Endothelial cell of umbilical vein (primary cell): ENCODE measurements at regions not wholly inside any gene's neighbourhood (a gene's known extent, or its start where the extent isn't known, plus 50 kb on each side); places are given as distances from the start of the nearest gene placed in this dataset.

Experiments
- BruUV-seq: library from RNA; stranded (reverse); fragments of 400-500 nt; replicated peaks from 2 replicates; lab custom pipeline; 2021; lab: Mats Ljungman, UMichigan
- CTCF ChIA-PET: fragments of 300-600, 350-600 bp; sonication (Branson Sonifier 250); formaldehyde crosslinking; loops from one replicate; lab custom pipeline; 2021; ENCODE audit warnings: antibody characterized with exemption, inconsistent platforms; lab: Charles Lee
- POLR2A ChIA-PET: fragments of 300-600, 350-600 bp; sonication (Branson Sonifier 250); formaldehyde crosslinking; loops from one replicate; lab custom pipeline; 2021; ENCODE audit warnings: antibody characterized with exemption, inconsistent platforms; lab: Charles Lee
- DNase-seq: peaks from one replicate; pipeline ENCODE4 v3.0.0-alpha.2; 2011; ENCODE audit warnings: low read depth, low spot score
- FAIRE-seq: peaks from 2 replicates; lab custom pipeline; 2011; peaks lifted over from hg19 to GRCh38; lab: Jason Lieb, UNC
- H2AFZ ChIP-seq: 2 replicates; pipeline ENCODE4 v1.6.0; 2012; ENCODE audit warnings: low read depth, low read length, control low read depth, inconsistent platforms
- H3K27ac ChIP-seq: 2 replicates; pipeline ENCODE4 v1.5.1; 2011; ENCODE audit warnings: low read depth, mild to moderate bottlenecking, control low read depth, low read length, moderate library complexity; ENCODE audit not compliant: insufficient read depth
- H3K27me3 ChIP-seq, 2 experiments: 2 replicates each; pipeline versions ENCODE4 v1.6.0 to v1.6.1; 2011; ENCODE audit warnings: low read length in 2 of 2, mixed read lengths in 1 of 2; ENCODE audit not compliant: control insufficient read depth in 2 of 2, insufficient read depth in 2 of 2
- H3K36me3 ChIP-seq, 2 experiments: 2 replicates in 1 of 2; 3 replicates in 1 of 2; pipeline ENCODE4 v1.5.1; 2011; ENCODE audit warnings: low read length in 2 of 2, mild to moderate bottlenecking in 1 of 2, moderate library complexity in 1 of 2; ENCODE audit not compliant: control insufficient read depth in 2 of 2, insufficient read depth in 2 of 2; ENCODE audit errors: extremely low read depth in 1 of 2
- H3K4me1 ChIP-seq: 3 replicates; pipeline ENCODE4 v1.5.1; 2011; ENCODE audit warnings: mild to moderate bottlenecking, low read length; ENCODE audit not compliant: control insufficient read depth, insufficient read depth; ENCODE audit errors: extremely low read depth
- H3K4me2 ChIP-seq: 2 replicates; pipeline ENCODE4 v1.6.1; 2011; ENCODE audit warnings: low read length, control low read depth, mixed read lengths; ENCODE audit not compliant: insufficient read depth
- H3K4me3 ChIP-seq, 3 experiments: fragments of 200-600 bp in 1 of 3; sonication (generic), shearing (Covaris generic) in 1 of 3; replicated peaks in 1 of 3; 2 replicates each; pipeline ENCODE4 v1.5.1; 2011 to 2016; ENCODE audit warnings: control low read depth in 3 of 3, low read length in 3 of 3, mild to moderate bottlenecking in 2 of 3, inconsistent platforms in 1 of 3, low read depth in 1 of 3, moderate library complexity in 1 of 3; ENCODE audit not compliant: insufficient read depth in 1 of 3
- H3K79me2 ChIP-seq: 2 replicates; pipeline ENCODE4 v1.6.0; 2012; ENCODE audit warnings: low read length, inconsistent platforms; ENCODE audit not compliant: control insufficient read depth, insufficient read depth
- H3K9ac ChIP-seq: replicated peaks from 2 replicates; pipeline ENCODE3; 2011; ENCODE audit warnings: low read length, control low read depth; ENCODE audit not compliant: insufficient read depth; ENCODE audit errors: extremely low read depth
- H3K9me1 ChIP-seq: replicated peaks from 3 replicates; pipeline ENCODE4 v1.6.0; 2011; ENCODE audit warnings: mild to moderate bottlenecking, low read length; ENCODE audit not compliant: control insufficient read depth, insufficient read depth; ENCODE audit errors: extremely low read depth
- H3K9me3 ChIP-seq: replicated peaks from 2 replicates; pipeline ENCODE4 v1.5.1; 2012; ENCODE audit warnings: low read length, inconsistent platforms; ENCODE audit not compliant: control insufficient read depth, insufficient read depth
- H4K20me1 ChIP-seq: replicated peaks from 2 replicates; pipeline ENCODE3; 2011; ENCODE audit warnings: mild to moderate bottlenecking, low read length; ENCODE audit not compliant: control insufficient read depth, insufficient read depth; ENCODE audit errors: extremely low read depth
- CTCF ChIP-seq, 2 donors: IDR thresholded peaks; 1 replicate in 1 of 2; 2 replicates in 1 of 2; pipeline ENCODE4 v1.5.1; 2011; ENCODE audit warnings: low read length in 2 of 2, mild to moderate bottlenecking in 2 of 2, moderate library complexity in 2 of 2, control low read depth in 1 of 2, inconsistent platforms in 1 of 2, low read depth in 1 of 2; ENCODE audit not compliant: insufficient read depth in 1 of 2; ENCODE audit errors: extremely low read depth in 1 of 2
- EZH2 ChIP-seq: IDR thresholded peaks from 2 replicates; pipeline ENCODE4 v1.6.1; 2012; ENCODE audit warnings: borderline replicate concordance, low read depth, mild to moderate bottlenecking, moderate library complexity, low read length, inconsistent platforms; ENCODE audit not compliant: severe bottlenecking
- JUN ChIP-seq: IDR thresholded peaks from 2 replicates; pipeline ENCODE4 v1.6.1; 2011; ENCODE audit warnings: borderline replicate concordance, low read depth; ENCODE audit not compliant: insufficient read length, insufficient read depth
- MAX ChIP-seq: IDR thresholded peaks from 2 replicates; pipeline ENCODE4 v1.6.1; 2011; ENCODE audit not compliant: insufficient read depth, insufficient read length
- POLR2A ChIP-seq: IDR thresholded peaks from 2 replicates; pipeline ENCODE4 v1.6.1; 2012; ENCODE audit warnings: low read depth, mild to moderate bottlenecking, control low read depth, low read length
- dilution Hi-C: fragments of 300-500 bp; cut with MboI; formaldehyde crosslinking; loops from one replicate; pipeline ENCODE4 v1.15.0; 2019; ENCODE audit warnings: low sequenced_read_pairs; ENCODE audit not compliant: extremely low pct_ligation_motif_present
- intact Hi-C: fragments of 100-400 bp; cut with micrococcal nuclease; formaldehyde crosslinking; loops from one replicate; pipeline ENCODE4 v1.10.0; 2022

GRCh38 chr6:88377976-88378568 lies 211.9 kb upstream of the CNR1 start:
- H4K20me1 ChIP-seq: no peaks in the 10 kb centered on the region
- no peak for DNase-seq
- no peaks in the 10 kb centered on the region for H3K79me2 ChIP-seq
- CTCF ChIA-PET: no interaction called here
- no peak overlapping the region for H3K4me2 ChIP-seq
- dilution Hi-C loops: no loop called here
- no peak overlapping the region for H2AFZ ChIP-seq
- H3K27ac ChIP-seq: no peak overlapping the region
- no TSS peak for BruUV-seq
- POLR2A ChIA-PET: no interaction called here
- H3K9ac ChIP-seq: no peak overlapping the region
- H3K4me1 ChIP-seq: peaks cover 36% of the 10 kb centered on the region
- H3K4me3 ChIP-seq: no peak overlapping the region
- intact Hi-C loops: no loop called here
- H3K9me1 ChIP-seq: no peaks in the 10 kb centered on the region
- no peaks in the 10 kb centered on the region for H3K9me3 ChIP-seq
- H3K27me3 ChIP-seq: no peaks in the 10 kb centered on the region
- FAIRE-seq: no peak
- TF ChIP-seq JUN (no peak), EZH2 (no peak), CTCF (IDR thresholded peaks at IDR 0.05; ENCODE audit: extremely low read depth in 1 of 2, insufficient read depth in 1 of 2, low read depth in 1 of 2, low read length in 2 of 2) (no peak), MAX (no peak), POLR2A (no peak)
- H3K36me3 ChIP-seq: no peaks in the 10 kb centered on the region
